Stimulated activated CD4-positive, alpha-beta T cell treated with anti-CD3 and anti-CD28 coated beads, TNF-alpha, amount 100 ng/mL, for 24 hours (primary cell): ENCODE measurements at regions not wholly inside any gene's neighbourhood (a gene's known extent, or its start where the extent isn't known, plus 50 kb on each side); places are given as distances from the start of the nearest gene placed in this dataset.
"Not testable (repeated sequence)": the region's sequence is repeated elsewhere in the genome, so short reads cannot be mapped to it uniquely, and the experiment has no call there.

ENCODE experiments used
- DNase-seq, 3 experiments: peaks; one replicate each; pipeline ENCODE4 v3.0.0-alpha.2; 2020; ENCODE audit warnings: low read depth in 3 of 3

DNA sequence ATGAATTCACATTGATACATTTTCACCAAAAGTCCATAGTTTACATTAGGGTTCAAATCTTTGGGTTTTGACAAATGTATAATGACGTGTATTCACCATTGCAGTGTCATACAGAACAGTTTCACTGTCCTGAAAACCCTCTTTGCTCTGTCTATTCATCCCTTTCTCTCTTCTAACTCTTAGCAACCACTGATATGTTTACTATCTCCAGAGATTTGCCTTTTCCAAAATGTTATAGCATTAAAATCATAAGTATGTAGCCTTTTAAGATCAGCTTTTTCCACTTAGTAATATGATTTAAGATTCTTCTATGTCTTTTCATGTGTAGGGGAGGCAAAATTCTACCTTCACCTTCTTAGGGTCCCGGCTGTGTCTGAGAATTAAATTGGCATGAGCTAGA lies 203.8 kb downstream of the TPRG1 start:
- no peak for DNase-seq

DNA sequence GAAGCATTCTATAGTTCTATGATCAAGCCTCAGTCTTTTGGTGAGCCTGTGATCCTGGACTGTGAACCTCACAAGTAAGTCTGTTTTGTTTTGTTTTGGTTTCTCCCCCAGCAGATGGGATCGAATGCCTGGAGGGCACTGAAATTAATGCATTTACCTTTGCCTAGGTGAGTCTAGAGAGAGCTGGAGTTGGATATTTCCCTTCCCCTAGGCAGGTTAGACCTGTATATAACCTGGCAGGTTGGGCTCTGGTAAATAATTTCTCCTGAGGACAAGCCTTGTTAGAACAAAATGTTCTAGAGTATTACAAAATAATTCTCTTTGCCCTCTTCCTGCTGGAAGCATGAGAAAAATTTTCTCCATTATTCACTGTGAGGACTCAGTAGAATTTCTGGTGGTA lies 211.9 kb downstream of the TPRG1 start:
- DNase-seq, result no peak

DNA sequence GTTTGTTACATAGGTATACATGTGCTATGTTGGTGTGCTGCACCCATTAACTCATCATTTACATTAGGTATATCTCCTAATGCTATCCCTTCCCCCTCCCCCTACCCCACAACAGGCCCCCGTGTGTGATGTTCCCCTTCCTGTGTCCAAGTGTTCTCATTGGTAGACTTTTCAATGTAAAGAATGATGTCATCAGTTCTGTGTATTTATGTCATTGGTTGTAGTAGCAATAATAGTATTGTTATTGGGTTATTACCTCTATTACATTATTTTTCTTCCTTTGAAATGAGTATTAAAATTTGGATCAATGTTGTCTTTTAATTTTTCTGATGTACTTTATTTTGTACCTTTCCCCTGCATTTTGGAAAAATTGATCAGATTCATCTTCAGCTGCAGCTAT lies 214.1 kb downstream of the TPRG1 start:
- not testable (repeated sequence) for DNase-seq

DNA sequence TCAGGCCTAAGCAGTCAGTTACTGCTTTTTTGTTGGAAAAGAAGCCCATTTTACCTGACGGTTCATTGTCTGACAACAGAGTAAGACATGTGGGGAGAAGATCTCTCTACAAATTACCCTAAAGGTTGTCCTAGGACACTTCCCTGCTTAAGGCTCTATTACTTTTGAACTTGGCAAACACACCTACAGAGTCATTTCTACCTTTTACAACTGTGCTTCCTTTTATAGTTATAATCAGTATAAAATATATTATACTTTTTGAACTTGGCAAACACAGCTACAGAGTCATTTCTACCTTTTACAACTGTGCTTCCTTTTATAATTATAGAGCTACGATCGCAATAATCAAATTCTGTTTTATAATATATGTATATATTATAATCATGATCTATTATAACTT lies 215.0 kb downstream of the TPRG1 start:
- DNase-seq, result no peak

DNA sequence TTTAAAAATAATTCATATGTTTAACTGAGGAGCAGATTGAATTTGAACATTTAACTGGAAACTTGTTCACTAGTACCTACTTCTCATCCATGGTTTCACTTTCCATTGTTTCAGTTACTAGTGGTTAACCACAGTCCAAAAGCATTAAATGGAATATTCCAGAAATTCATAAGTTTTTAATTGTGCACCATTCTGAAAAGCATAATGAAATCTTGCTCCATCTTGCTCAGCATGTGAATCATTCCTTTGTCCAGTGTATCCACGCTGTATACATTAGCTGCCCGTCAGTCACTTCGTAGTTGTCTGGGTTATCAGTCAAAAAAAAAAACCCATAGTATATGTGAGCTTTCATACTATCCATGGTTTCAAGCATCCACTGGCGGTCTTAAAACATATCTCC lies 217.6 kb downstream of the TPRG1 start:
- no peak for DNase-seq

DNA sequence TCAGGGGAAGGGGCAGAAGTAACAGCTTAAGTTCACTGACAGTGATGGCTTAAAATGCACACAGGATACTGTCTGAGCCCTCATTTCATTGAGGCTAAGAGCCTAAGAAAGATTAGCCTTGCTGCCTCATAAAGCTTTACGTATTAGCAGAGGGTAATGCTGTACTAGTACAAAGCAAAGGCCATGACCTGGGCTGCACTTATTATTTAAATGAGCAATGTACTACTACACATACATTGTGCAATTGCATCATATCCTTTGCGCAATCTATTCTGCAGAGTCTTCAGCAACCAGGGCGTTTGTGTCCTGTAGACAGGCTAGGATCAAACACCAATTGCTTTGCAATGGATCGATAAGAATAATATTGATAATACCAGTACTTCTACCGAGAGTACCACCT lies 221.8 kb downstream of the TPRG1 start:
- no peak for DNase-seq

DNA sequence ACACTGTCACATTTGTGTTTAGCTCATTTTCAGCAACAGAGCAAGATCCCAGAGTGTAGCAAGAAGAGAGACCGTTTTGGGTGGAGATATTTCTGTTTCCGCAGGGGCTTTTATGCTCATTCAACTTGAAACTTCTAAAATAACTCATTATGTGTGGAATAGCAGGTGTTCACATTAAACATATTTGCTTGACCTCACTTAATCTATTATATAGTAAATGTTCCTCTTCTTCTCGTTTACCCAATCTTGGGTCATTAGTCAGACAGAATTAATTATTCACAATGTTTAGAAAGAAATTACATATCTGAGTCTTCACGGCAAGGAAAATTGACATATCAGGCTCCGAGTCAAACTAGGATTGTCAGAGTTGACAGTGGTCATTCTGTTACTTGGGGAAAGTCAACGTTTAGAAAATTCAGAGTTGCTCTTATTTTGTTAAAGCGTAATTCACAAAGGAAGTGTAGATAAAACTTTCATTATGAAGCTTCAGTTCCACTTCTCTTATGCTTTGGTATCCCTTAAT lies 222.9 kb downstream of the TPRG1 start:
- DNase-seq, result no peak

DNA sequence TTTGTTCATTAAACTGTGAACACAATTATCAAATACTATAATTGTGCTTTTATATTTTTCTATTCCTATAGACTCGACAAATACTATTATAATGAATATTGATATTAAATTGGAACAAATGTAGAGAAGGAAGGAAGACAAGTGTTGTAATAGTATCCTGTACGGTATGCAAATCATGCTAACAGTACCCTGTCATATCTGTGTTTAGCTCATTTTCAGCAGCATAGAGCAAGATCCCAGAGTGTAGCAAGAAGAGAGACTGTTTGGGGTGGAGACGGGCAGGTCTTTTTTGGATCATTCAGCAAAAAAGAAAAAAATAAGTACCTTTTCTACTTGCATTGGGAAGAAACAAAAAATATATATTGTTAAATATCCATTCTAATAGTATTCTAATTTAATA lies 224.1 kb downstream of the TPRG1 start:
- DNase-seq, result no peak

DNA sequence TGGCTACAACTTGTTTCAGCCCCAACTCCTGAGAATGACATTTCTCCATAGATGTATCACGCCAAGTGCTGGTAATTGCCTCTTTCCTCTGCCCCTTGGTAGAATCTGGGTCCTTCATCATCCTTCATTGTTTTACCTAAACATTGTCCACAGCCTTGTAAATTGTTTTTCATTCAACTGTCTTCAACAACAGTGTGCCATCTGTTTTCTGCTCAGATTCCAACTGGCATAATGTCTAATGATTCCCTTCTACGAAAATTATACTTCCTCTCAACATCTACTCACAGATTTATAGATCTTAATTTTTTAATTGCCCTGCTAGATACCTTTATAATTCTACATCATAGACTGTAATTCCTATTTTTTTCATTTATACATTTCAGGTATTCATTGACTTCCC lies 226.9 kb downstream of the TPRG1 start:
- no peak for DNase-seq

DNA sequence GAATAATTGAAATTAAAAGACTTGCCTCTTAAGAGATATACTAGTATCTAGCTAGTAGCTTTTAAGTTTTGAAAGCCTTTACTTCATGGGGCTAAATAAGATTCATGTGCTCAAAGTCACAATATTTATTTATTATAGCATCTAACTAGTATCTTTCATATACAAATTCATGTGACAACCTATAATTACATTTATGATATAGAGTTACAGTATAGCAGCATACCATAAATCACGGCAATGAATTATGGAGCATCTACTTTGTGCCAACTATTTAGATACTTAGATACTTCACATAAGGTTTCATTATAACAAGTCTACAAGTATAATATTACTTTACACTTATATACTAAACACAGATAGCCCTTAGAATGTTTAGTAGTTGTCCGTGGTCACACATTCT lies 229.4 kb downstream of the TPRG1 start:
- no peak for DNase-seq

DNA sequence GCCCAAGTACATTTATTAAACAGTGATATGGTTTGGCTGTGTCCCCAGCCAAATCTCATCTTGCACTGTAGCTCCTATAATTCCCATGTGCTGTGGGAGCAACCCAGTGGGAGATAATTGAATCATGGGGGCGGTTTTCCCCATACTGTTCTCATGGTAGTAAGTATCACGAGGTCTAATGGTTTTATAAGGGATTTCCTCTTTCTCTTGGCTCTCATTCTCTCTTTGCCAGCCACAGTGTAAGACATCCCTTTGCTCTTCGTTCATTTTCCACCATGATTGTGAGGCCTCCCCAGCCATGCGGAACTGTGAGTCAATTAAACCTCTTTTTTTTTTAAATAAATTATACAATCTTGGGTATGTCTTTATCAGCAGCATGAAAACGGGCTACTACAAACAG lies 228.0 kb upstream of the TP63 start:
- no peak for DNase-seq

DNA sequence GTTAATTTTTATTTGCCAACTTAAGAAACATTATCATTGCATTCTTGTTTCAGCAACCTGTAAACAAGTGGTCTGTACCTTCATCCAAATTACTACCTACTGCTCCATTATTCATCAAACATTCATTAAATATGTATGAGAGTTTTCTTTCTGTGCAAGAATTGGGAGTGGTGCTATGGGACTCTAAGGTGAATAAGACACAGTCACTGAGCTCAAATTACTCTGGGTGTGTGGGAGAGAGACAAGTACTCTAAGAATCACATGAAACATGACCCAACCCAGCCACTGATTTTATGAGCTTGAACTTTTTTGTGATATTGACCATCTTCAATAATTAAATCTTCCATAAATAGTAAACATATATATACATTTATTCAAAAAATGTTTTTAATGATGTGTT lies 227.2 kb upstream of the TP63 start:
- no peak for DNase-seq

DNA sequence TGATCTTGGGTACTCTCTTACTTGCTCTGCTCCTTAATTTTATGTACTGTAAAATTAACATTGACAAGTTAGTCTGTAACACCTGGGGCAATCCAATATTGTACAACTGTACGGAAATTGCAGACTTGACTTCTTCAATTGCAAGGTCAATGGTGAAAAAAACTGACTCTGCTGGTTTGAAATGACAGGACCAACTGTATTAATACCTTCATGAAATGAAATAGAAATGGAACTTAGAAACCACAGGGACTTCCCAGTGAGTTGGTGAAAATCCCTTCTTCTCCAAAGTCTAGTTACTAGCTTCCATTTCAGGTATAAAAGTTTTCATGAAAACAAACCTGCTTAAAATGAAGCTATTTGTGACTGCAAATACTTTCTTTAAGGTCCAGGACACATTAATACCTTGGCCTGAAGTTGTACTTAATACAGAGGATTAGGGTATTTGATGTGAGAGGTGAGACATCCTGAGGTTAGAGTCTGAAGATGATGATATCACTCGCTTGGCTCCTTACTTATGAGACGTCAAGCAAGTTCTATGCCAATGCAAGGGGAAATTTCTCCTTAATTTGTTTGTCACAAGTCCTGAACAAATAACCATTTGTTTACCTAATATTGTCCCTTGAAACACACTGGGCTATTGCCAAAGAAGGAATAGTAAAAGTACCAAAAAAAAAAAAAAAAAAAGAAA lies 226.2 kb upstream of the TP63 start:
- no peak for DNase-seq

DNA sequence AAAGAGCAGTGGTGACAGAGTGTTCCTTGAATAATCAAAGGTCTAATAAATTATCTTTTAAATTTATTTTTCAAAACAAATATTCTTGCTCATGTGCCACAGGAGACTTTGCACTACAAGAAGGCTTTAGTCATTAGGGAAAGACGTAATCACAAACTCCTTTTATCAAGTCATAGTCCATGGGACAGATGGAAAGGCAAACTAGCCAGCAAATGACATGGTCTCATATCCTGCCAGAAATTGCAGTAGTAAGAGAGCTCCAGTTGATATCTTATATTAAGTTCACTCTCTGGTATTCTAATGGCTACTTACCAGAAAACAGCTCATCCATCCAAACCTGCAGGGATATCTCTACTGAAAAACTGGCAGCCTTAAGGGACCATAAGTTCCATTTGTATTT lies 225.0 kb upstream of the TP63 start:
- DNase-seq, result no peak

DNA sequence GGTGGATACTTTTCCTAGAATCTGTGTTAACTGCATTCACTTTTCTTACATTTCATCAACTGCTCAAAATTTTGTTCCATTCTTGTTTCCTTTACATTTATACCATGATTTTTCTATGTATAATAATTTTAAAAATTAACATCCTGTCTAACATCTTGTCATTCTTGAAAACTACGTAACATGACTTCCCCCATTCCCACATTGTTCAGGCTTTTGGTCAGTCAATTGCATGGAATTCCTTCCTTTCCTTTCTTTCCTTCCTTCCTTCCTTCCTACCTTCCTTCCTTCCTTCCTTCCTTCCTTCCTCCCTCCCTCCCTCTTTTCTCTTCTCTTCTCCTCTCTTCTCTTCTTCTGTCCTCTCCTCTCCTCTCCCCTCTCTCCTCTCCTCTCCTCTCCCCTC lies 220.7 kb upstream of the TP63 start:
- DNase-seq, result no peak

DNA sequence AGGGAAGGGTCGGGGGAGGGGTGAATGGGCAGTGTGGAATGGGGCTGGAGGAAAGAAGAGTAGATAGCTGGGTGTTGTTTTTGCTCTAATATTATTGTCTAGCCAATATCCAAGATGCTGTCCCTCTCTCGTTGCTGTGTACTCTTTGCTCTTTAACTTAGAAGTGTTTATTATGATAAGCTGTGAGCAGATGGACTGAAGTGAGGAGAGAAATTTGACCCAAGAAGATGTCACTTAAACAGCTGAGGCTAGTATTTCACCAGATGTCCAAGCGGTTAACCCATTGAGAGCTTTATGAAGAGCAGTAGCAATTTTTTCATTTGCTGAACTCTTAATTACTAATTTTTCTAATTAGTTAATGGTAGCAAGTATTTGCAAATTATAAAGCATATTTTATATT lies 212.2 kb upstream of the TP63 start:
- DNase-seq, result no peak

DNA sequence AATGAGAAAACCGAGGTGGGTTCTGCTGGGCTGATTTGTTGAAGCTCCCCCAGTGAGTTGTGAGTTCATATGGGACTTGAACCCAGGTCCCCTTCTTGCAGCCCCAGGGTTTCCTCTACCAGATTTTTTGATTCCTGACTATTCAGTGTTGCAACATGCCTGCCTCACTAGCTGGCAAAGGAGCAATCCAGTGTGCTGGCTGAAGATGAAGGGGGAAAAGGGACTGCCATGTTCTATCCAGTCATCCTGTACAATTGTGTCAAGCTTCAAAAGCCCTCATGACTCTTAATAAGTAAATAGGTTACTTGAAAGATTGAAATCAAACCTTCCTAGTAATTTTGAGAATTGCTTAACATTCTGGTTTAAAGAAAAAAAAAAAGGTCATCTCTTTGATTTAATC lies 211.5 kb upstream of the TP63 start:
- DNase-seq, result no peak

DNA sequence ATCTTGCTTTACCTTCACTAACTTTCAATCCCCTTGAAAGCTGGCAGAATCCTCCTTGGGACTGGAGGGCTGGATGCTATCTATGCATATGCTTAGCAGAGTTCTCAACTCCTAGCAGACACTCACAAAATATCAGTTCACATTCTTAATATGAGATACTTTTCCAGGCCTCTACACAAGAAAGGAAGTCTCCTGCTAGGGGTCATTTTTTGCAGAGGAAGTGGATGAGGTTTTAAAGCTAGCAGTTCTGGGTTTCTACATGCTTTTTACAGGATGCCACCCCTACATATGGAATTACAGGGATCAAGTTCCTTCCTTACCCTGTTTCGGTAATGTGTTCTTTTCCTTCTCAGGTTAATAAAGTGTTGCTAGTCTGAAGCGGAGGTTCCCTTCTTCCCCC lies 206.3 kb upstream of the TP63 start:
- no peak for DNase-seq

DNA sequence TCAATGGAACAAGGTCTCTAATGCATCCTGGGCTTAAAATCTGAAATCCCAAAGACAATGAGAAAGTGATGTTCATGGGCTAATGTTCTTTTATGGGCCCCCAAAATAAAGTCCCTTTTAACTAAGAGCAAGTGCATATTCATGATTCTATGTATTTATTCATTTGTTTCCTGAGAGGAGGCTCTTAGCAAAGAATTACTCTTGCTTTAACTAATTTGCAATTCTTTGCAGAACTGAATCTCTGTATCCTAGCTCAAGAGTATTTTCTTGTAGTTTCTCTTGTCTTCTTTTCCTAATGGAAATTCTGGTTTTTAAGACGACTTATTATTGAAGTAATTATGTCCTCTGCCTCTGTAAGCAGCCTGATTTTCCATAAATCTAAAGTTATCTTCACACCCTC lies 202.2 kb upstream of the TP63 start:
- no peak for DNase-seq

DNA sequence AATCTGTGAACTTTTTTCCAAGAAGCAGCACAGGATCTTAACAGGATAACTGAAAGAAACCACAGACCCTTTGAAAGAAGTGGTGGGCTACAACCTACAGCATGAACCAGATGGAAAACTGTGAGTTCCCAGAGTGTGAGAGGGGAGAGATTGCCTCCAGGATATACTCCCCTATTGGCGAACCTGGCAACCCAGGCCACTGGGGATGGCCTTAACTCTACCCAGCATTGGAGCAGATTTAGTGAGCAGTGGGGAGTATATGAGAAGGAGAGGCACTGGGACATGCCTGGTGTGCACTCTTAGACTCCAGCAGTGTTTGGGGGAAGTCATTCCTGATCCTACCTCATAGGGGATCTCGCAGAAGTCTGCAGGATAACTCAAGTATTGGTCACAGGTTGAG lies 201.0 kb upstream of the TP63 start:
- no peak for DNase-seq

DNA sequence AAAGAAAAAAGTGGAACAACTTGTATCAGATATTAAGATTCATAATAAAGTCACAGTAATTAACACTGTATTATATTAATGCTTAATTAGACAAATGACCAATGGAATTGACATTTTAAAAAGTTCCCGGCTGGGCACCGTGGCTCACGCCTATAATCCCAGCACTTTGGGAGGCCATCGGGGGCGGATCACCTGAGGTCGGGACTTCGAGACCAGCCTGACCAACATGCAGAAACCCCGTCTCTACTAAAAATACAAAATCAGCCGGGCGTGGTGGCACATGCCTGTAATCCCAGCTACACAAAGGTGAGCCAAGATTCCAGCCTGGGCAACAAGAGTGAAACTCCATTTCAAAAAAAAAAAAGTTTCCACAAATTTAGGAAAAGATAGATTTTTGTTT lies 188.9 kb upstream of the TP63 start:
- DNase-seq, result not testable (repeated sequence)

DNA sequence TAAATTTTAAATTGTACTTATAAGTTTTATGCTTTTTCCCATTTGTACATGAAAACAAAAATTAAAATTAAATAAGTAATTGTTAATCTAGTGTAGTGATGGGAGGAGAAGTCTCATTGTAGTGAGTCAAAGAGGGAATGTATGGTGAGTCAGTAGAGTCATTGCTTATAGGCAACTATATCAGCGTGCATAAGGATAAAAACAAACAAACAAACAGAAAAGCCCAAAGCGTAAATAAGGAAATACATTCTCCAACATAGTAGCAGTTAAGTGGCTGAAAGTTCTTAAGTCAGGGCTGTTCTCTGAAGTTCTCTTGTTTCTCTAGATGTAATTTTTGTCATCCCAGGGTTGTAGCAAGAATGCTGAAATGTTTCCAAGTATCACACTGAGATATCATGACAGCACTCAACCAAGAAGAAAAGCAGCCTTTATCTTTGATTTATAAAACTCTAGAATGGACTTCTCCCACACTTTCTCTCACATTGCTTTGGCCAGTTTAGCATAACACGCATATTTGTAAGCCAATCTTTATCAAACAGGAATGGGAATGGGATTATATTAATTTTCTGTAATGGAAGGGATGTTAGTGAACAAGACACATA lies 184.1 kb upstream of the TP63 start:
- DNase-seq, result no peak

DNA sequence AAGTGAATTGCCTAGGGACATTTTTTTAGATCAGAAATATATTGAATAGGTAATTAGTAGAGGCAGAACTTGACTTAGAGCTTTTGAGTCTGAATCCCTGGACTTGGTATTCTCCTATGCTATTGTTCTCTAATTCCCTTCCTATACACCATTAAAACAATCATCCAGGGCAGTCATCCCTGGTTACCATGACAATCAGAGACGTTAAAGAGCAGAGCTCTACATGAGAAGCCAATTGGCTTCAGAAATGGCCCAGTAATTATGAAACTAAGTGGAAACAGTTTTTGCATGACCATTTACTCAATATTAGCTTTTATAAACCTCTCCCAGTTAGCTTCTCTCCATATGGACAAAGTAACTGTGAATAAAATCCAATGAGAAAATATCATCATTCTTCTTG lies 182.1 kb upstream of the TP63 start:
- no peak for DNase-seq

DNA sequence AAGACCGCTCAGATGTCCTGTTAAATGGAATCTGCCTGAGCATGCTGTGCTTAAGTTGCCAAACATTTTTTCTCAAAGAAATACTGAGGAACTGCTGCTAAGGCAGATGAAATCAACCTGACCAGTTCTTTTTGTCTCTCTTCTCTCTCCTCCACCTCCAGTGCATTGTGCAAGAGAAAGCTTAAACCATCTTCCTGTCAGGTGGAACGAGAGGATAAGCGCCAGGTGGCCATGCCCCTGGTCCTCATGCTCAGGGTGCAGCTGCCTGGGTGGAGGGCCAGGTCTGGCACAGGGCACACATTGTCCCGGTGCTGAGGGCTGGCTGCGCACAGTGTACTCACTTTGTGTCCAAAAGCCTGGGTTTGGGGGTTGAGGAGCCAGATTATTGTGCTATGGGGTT lies 176.2 kb upstream of the TP63 start:
- no peak for DNase-seq
